ENCODE measurements at regions not wholly inside any gene's neighbourhood (a gene's known extent, or its start where the extent isn't known, plus 50 kb on each side); places are given as distances from the start of the nearest gene placed in this dataset.

DNA sequence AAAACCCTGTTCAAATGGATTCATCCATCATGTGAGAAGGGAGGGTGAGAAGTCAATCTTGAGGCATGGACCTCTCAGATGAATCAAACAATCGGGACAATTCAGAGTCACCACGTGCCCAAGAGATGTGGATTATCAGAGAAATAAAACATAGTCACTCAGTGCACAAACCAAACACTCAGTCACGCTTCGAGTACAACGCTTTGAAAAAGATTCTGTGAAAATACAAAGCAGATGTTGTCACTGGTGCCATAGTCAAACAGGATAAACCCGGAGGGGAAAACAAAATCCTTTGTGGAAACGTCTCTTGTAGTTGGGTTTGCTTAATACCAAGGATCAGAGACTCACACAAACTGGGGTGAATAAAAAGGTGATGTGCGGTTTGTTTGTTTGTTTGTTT is 188.4 kb downstream of the RRAGC start (continued):
- TF ChIP-seq SAFB (IDR thresholded peaks at IDR 0.05; ENCODE audit: borderline replicate concordance, low read depth, low read length) (no peak), ARID1B (IDR thresholded peaks at IDR 0.05) (no peak), ZFX (CRISPR knock-in tag; IDR thresholded peaks at IDR 0.05) (no peak), ZNF717 (CRISPR knock-in tag; IDR thresholded peaks at IDR 0.05) (no peak), ZKSCAN1 (IDR thresholded peaks at IDR 0.05; ENCODE audit: low read depth, low read length) (no peak), HDGF (IDR thresholded peaks at IDR 0.05) (no peak), HDAC2 (IDR thresholded peaks at IDR 0.05) (no peak), ATF1 (CRISPR knock-in tag; IDR thresholded peaks at IDR 0.05) (no peak), ATF1 (tag; IDR thresholded peaks at IDR 0.05) (no peak)

DNA sequence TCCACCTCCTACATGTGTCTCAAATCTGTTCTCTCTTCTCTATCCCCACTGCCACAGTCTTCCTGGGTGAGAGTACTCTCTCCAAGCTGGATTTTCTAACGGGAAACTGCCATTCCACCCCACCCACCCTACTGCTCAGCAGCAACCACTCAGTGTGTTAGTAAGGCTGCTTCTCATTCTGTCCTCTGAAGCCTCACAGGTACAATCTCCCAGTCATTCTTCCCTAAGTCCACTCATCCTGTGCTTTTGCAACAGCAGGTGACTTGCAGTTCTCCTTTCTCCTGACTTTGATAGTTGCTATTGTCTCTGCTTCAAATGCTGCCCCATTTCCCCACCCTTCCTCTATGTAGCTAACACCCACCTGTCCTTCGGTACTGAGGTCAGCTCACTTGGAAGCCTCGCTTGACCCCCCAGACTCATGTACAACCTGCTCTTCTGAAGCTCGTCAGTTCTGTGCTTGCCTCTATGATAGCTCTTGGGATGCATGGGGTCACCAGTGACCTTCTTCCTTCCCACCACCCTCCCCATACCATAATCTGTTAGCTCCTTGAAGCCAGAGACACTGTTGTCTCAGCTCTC is 188.9 kb downstream of the RRAGC start:
- ChIA-PET CTCF (ENCODE audit: low intra/inter-chr PET ratio) (no interaction called here), POLR2A (no interaction called here)
- DNase-seq (ENCODE audit: extremely low read depth in 1 of 4, low spot score in 3 of 4) (no peak), ATAC-seq (no peak), FAIRE-seq (no peak)
- H3K27me3 ChIP-seq (ENCODE audit: control insufficient read depth in 2 of 2, insufficient read depth in 2 of 2, low read length in 2 of 2) = peaks cover 18 to 40% of the 10 kb centered on the region in 2 experiments
- H3K9me3 ChIP-seq (replicated peaks; ENCODE audit: control insufficient read depth, insufficient read depth, low read depth, low read length) = no peaks in the 10 kb centered on the region; the same call in 1 of the 2 replicates
- no peak overlapping the region for H2AFZ ChIP-seq (ENCODE audit: low read depth, low read length)
- no peaks in the 10 kb centered on the region for H3K36me3 ChIP-seq (ENCODE audit: control insufficient read depth, insufficient read depth, low read length)
- no peak overlapping the region for H3K4me3 ChIP-seq
- H3K4me2 ChIP-seq (ENCODE audit: insufficient read depth, low read length) = no peak overlapping the region
- TF ChIP-seq POLR2AphosphoS5 (IDR thresholded peaks at IDR 0.05; ENCODE audit: control insufficient read depth, insufficient read depth, low read depth, low read length) = no peak
- WGBS (ENCODE audit: insufficient coverage, low coverage, missing lambda C conversion rate) = 4% methylated on average over 4 of the region's 4 CpGs
- H4K20me1 ChIP-seq (replicated peaks; ENCODE audit: control insufficient read depth, insufficient read depth, low read length) = no peaks in the 10 kb centered on the region
- H3K27ac ChIP-seq (ENCODE audit: extremely low read depth, low read depth, low read length) = no peak overlapping the region
- no peaks in the 10 kb centered on the region for H3K79me2 ChIP-seq (ENCODE audit: control insufficient read depth, insufficient read depth, low read length)
- in situ Hi-C loops (cut with MboI) (no loop called here), intact Hi-C loops (cut with micrococcal nuclease) (no loop called here)
- no peaks in the 10 kb centered on the region for H3K9me1 ChIP-seq (ENCODE audit: control insufficient read depth, insufficient read depth, low read length)
- no peak overlapping the region for H3K9ac ChIP-seq (ENCODE audit: insufficient read depth in 1 of 2, low read depth in 2 of 2, low read length in 2 of 2)
- no TSS peak for BruUV-seq (replicated peaks)
- H3K4me1 ChIP-seq (replicated peaks in 1 of 2; ENCODE audit: control insufficient read depth in 2 of 2, insufficient read depth in 2 of 2, low read length in 2 of 2) = no peaks in the 10 kb centered on the region

Data from K562 (cell line).